ENCODE measurements at regions not wholly inside any gene's neighbourhood (a gene's known extent, or its start where the extent isn't known, plus 50 kb on each side); places are given as distances from the start of the nearest gene placed in this dataset.

GRCh38 chr4:101693842-101694398 is 96.6 kb upstream of the BANK1 start:
- TF ChIP-seq CTCF (conservative IDR thresholded peaks at IDR 0.05; ENCODE audit: low read depth, low read length) (no peak), EZH2 (IDR thresholded peaks at IDR 0.05; ENCODE audit: low read length, unreplicated experiment) (no peak), EZH2phosphoT487 (IDR thresholded peaks at IDR 0.05; ENCODE audit: borderline replicate concordance, low read length) (no peak)

Measured in PC-3 (cell line).